ENCODE measurements at regions not wholly inside any gene's neighbourhood (a gene's known extent, or its start where the extent isn't known, plus 50 kb on each side); places are given as distances from the start of the nearest gene placed in this dataset.

GRCh38 chr10:113272511-113272910, 280.3 kb upstream of the HABP2 start:
- TF ChIP-seq SP1 (IDR thresholded peaks at IDR 0.05; ENCODE audit: low read depth) (no peak), CTCF (IDR thresholded peaks at IDR 0.05 in 2 of 3, conservative IDR thresholded peaks at IDR 0.05 in 1 of 3; ENCODE audit: borderline replicate concordance in 1 of 3, insufficient read depth in 1 of 3, low read depth in 2 of 3, low read length in 2 of 3) (no peak), REST (IDR thresholded peaks at IDR 0.05; ENCODE audit: low read depth) (no peak), EZH2 (IDR thresholded peaks at IDR 0.05) (no peak), POLR2A (IDR thresholded peaks at IDR 0.05; ENCODE audit: borderline replicate concordance, extremely low read depth, insufficient read depth, insufficient read length) (no peak), ATF3 (IDR thresholded peaks at IDR 0.05) (no peak), MAX (IDR thresholded peaks at IDR 0.05) (no peak), POLR2AphosphoS5 (IDR thresholded peaks at IDR 0.05; ENCODE audit: low read depth, low read length) (no peak), SIN3A (IDR thresholded peaks at IDR 0.05; ENCODE audit: low read depth) (no peak), YY1 (IDR thresholded peaks at IDR 0.05; ENCODE audit: extremely low read depth, insufficient replicate concordance, low read depth, low read length) (no peak), CEBPB (IDR thresholded peaks at IDR 0.05; ENCODE audit: low read depth) (no peak), EGR1 (IDR thresholded peaks at IDR 0.05; ENCODE audit: low read depth) (no peak), RAD21 (IDR thresholded peaks at IDR 0.05; ENCODE audit: low read depth) (no peak)
